HL-60 (cell line): ENCODE measurements at regions not wholly inside any gene's neighbourhood (a gene's known extent, or its start where the extent isn't known, plus 50 kb on each side); places are given as distances from the start of the nearest gene placed in this dataset.

Experiments
- CTCF ChIP-seq: IDR thresholded peaks from one replicate; pipeline ENCODE4 v1.5.1; 2011; ENCODE audit warnings: low read length, control low read depth, inconsistent platforms; ENCODE audit not compliant: insufficient read depth
- GABPA ChIP-seq: IDR thresholded peaks from 2 replicates; pipeline ENCODE4 v1.6.1; 2012; ENCODE audit warnings: low read depth
- POLR2AphosphoS5 ChIP-seq: IDR thresholded peaks from 2 replicates; pipeline ENCODE4 v1.6.1; 2012; ENCODE audit warnings: low read depth
- TF ChIP-seq, protein P1 (sequence below): IDR thresholded peaks from 2 replicates; pipeline ENCODE4 v1.6.1; 2012; ENCODE audit warnings: low read depth; ENCODE audit not compliant: insufficient replicate concordance

DNA sequence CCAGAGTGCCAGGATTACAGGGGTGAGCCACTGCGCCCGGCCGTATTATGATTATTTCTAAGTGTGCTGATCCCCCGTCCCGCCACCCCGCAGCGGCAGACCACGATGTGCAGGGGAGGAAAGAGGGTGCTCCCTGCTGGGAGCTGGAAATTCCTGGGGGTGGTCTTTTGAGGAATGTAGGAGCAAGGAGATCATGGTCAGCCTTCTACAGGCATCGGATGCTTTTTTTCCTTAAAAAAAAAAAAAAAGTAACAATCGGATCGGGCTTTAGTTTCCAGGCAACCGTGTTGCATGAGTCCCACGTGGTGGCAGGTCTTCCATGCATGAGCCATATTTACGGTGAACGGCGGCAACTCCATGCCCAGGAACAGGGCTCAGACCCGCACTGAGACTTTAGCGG, 74.2 kb upstream of the COX20 start:
- TF ChIP-seq CTCF (no peak), POLR2AphosphoS5 (no peak), GABPA (no peak)
- TF ChIP-seq, protein P1, sequence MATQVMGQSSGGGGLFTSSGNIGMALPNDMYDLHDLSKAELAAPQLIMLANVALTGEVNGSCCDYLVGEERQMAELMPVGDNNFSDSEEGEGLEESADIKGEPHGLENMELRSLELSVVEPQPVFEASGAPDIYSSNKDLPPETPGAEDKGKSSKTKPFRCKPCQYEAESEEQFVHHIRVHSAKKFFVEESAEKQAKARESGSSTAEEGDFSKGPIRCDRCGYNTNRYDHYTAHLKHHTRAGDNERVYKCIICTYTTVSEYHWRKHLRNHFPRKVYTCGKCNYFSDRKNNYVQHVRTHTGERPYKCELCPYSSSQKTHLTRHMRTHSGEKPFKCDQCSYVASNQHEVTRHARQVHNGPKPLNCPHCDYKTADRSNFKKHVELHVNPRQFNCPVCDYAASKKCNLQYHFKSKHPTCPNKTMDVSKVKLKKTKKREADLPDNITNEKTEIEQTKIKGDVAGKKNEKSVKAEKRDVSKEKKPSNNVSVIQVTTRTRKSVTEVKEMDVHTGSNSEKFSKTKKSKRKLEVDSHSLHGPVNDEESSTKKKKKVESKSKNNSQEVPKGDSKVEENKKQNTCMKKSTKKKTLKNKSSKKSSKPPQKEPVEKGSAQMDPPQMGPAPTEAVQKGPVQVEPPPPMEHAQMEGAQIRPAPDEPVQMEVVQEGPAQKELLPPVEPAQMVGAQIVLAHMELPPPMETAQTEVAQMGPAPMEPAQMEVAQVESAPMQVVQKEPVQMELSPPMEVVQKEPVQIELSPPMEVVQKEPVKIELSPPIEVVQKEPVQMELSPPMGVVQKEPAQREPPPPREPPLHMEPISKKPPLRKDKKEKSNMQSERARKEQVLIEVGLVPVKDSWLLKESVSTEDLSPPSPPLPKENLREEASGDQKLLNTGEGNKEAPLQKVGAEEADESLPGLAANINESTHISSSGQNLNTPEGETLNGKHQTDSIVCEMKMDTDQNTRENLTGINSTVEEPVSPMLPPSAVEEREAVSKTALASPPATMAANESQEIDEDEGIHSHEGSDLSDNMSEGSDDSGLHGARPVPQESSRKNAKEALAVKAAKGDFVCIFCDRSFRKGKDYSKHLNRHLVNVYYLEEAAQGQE = no peak
